Stomach (tissue), 8 donors: ENCODE measurements at regions not wholly inside any gene's neighbourhood (a gene's known extent, or its start where the extent isn't known, plus 50 kb on each side); places are given as distances from the start of the nearest gene placed in this dataset.
"Not testable (repeated sequence)": the region's sequence is repeated elsewhere in the genome, so short reads cannot be mapped to it uniquely, and the experiment has no call there.

Experiments
- DNase-seq, 2 donors: peaks; one replicate each; pipeline versions ENCODE4 v3.0.0 to v3.0.0-alpha.2; 2013 to 2019
- H3K27ac ChIP-seq, 5 donors: fragments of 200-600 bp in 4 of 5; sonication (generic) in 4 of 5; one replicate each; pipeline ENCODE4 v1.5.1; 2013 to 2019; ENCODE audit warnings: mild to moderate bottlenecking in 1 of 5, moderate library complexity in 1 of 5
- H3K27me3 ChIP-seq, 3 donors: fragments of 200-600 bp; sonication (generic); one replicate each; pipeline ENCODE4 v1.5.1; 2017 to 2019; ENCODE audit warnings: mixed run types in 1 of 3
- H3K36me3 ChIP-seq, 4 donors: fragments of 200-600 bp; sonication (generic); 1 replicate in 3 of 4; 2 replicates in 1 of 4; pipeline ENCODE4 v1.5.1; 2016 to 2019
- H3K4me1 ChIP-seq, 4 donors: fragments of 200-600 bp; sonication (generic); one replicate each; pipeline ENCODE4 v1.5.1; 2016 to 2019
- H3K4me3 ChIP-seq, 4 donors: fragments of 200-600 bp; sonication (generic) in 3 of 4; one replicate each; pipeline ENCODE4 v1.5.1; 2016 to 2019; ENCODE audit warnings: mild to moderate bottlenecking in 1 of 4
- H3K9me3 ChIP-seq, 4 donors: fragments of 200-600 bp; sonication (generic); one replicate each; pipeline ENCODE4 v1.5.1; 2016 to 2019
- EP300 ChIP-seq: sonication (generic); formaldehyde crosslinking; IDR thresholded peaks from one replicate; pipeline ENCODE4 v1.6.1; 2017; ENCODE audit warnings: antibody characterized with exemption
- POLR2A ChIP-seq, 4 donors: fragments of 450-650 bp; IDR thresholded peaks; one replicate each; pipeline ENCODE4 v1.6.1; 2016; ENCODE audit warnings: antibody characterized with exemption in 4 of 4, control low read depth in 2 of 4, mild to moderate bottlenecking in 1 of 4, moderate library complexity in 1 of 4
- POLR2AphosphoS5 ChIP-seq, 3 donors: sonication (generic); formaldehyde crosslinking; IDR thresholded peaks; one replicate each; pipeline ENCODE4 v1.6.1; 2016; ENCODE audit warnings: antibody characterized with exemption in 3 of 3
- WGBS, 5 donors: extraction: QIAGEN DNeasy Blood & Tissue Kit in 3 of 5; methylation state at CpG; one replicate each; pipeline versions ENCODE4 v1.1.5 to v1.1.7; 2013 to 2018; 5-methylcytosine and 5-hydroxymethylcytosine counted together
- intact Hi-C: fragments of 100-400 bp; cut with DNase I; formaldehyde crosslinking; loops from one replicate; pipeline ENCODE4 v1.15.1; 2023; ENCODE audit warnings: low total_unique reads
- TF ChIP-seq, protein P1 (sequence below), 7 experiments: fragments of 450-650 bp in 4 of 7; fragments of 200-600 bp in 3 of 7; sonication (generic) in 3 of 7; IDR thresholded peaks; one replicate each; pipeline ENCODE4 v1.5.1; 2016 to 2019; ENCODE audit warnings: antibody characterized with exemption in 7 of 7, control low read depth in 2 of 7, mild to moderate bottlenecking in 1 of 7
- donor health status: healthy with polysubstance abuse.
- donor health status: Bipolar disorder and iron deficiency.
- donor health status: healthy.

DNA sequence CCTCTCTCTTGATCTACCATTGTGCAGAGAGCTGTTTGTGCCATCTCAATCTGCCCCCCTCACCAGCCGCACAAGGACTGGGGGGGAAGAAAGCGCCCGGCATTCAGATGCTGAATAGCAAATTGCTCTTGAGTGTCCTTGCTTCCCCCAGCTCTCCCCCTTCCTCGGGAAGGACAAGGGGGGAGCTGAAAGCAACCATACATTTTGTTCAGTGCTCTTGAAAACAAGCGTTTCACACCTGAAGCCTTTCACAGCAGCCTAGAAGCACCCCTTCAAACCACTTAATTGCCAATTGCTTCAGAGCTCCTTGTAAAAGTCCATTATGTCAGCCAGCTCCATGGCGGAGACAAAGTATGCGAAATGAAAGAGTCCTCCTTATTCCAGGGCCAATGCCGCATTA, 540.1 kb downstream of the NR2F2 start:
- TF ChIP-seq EP300, result no peak
- no peak for DNase-seq
- Histone ChIP-seq H3K4me1 (no peaks in the 10 kb centered on the region), H3K27me3 (no peaks in the 10 kb centered on the region), H3K36me3 (no peaks in the 10 kb centered on the region), H3K9me3 (peaks cover 0 to 15% (median 6%) of the 10 kb centered on the region in 4 donors), H3K4me3 (no peak overlapping the region), H3K27ac (no peak overlapping the region)
- WGBS, 5 donors, result 80 to 89% (median 85%) methylated on average over 8 of the region's 8 CpGs
- intact Hi-C loops, result no loop called here

DNA sequence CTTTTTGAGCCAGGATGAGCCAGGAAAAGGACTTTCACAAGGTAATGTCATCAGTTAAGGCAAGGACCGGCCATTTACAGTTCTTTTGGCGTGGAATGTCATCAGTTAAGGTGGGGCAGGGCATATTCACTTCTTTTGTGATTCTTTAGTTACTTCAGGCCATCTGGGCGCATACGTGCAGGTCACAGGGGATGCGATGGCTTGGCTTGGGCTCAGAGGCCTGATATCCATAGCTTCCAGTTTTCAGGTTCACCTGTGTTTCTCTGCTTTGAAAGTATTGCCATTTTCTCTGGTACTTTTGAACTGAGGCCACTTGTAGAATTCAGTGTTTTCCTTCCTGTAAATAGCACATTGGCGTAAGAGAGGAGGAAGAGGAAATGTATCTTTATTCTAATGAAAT, 546.9 kb downstream of the NR2F2 start:
- H3K36me3 ChIP-seq, DNase-seq, intact Hi-C loops, H3K27ac ChIP-seq, H3K27me3 ChIP-seq, H3K4me3 ChIP-seq, H3K4me1 ChIP-seq, H3K9me3 ChIP-seq: not testable (repeated sequence)
- 89 to 96% (median 92%) methylated on average over 4 to 6 of the region's 6 CpGs for WGBS, 5 donors

DNA sequence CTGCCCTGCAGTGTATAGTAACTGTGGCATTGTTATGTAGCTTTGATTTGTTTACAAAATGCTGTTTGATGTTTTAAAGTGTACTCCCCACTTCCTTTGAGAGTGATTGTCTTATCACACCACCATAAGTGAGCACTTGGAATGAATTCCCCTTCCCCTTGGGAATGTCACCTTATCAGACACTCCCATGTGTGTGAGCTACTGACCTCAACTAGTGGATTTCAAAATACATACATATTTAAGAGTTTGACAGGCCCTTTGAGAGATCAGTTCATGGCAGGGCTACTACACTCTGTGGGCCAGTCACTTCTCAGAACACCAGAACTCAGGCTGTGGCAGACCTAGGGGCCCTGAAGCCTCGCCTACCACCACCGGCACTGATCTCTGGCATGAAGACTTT, 547.6 kb downstream of the NR2F2 start:
- Histone ChIP-seq H3K4me3 (no peak overlapping the region), H3K4me1 (no peaks in the 10 kb centered on the region), H3K27ac (no peak overlapping the region), H3K9me3 (no peaks in the 10 kb centered on the region), H3K36me3 (no peaks in the 10 kb centered on the region), H3K27me3 (no peaks in the 10 kb centered on the region)
- WGBS, 5 donors, result 87 to 100% (median 96%) methylated on average over 2 of the region's 2 CpGs
- no peak for DNase-seq
- no peak for TF ChIP-seq POLR2AphosphoS5 (IDR thresholded peaks at IDR 0.05)
- TF ChIP-seq, protein P1, sequence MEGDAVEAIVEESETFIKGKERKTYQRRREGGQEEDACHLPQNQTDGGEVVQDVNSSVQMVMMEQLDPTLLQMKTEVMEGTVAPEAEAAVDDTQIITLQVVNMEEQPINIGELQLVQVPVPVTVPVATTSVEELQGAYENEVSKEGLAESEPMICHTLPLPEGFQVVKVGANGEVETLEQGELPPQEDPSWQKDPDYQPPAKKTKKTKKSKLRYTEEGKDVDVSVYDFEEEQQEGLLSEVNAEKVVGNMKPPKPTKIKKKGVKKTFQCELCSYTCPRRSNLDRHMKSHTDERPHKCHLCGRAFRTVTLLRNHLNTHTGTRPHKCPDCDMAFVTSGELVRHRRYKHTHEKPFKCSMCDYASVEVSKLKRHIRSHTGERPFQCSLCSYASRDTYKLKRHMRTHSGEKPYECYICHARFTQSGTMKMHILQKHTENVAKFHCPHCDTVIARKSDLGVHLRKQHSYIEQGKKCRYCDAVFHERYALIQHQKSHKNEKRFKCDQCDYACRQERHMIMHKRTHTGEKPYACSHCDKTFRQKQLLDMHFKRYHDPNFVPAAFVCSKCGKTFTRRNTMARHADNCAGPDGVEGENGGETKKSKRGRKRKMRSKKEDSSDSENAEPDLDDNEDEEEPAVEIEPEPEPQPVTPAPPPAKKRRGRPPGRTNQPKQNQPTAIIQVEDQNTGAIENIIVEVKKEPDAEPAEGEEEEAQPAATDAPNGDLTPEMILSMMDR (IDR thresholded peaks at IDR 0.05), result no peak
- TF ChIP-seq POLR2A (IDR thresholded peaks at IDR 0.05), result no peak
- TF ChIP-seq EP300, result no peak
- intact Hi-C loops, result no loop called here

DNA sequence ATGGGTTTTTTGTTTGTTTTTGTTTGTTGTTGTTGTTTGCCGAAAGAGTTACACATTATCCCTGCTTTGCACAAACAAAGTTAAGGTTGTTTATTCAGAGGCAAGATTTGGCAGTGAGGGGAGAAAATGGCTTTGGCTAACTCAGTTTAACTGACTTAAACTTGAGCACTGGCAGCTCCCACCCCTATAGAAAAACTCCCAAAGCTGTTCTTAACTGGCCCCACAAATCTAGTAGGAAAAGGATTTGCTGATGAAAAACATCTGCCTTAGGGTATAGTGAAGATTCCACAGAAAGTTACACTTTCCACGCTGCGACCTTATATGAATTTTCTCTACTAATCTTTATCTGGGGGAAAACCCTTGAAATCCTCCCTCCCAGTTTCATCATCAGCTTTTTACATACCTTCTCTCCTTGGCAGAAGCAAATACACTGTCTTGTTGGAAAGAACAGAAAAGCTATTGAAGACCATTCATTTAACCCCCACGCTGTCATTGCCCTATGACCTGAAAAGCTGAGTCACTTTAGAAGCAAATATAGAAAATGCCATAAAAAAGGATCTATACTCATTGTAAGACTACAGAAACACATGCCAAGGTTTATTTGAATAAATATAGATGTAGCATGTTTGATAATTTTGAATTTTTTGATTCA, 551.7 kb downstream of the NR2F2 start:
- Histone ChIP-seq H3K27ac (no peak overlapping the region), H3K4me1 (no peaks in the 10 kb centered on the region), H3K4me3 (no peak overlapping the region), H3K9me3 (no peaks in the 10 kb centered on the region), H3K36me3 (no peaks in the 10 kb centered on the region), H3K27me3 (no peaks in the 10 kb centered on the region)
- TF ChIP-seq EP300 (no peak), POLR2AphosphoS5 (IDR thresholded peaks at IDR 0.05) (no peak), POLR2A (IDR thresholded peaks at IDR 0.05) (no peak)
- TF ChIP-seq, protein P1 (IDR thresholded peaks at IDR 0.05), result no peak
- WGBS, 5 donors, result 67 to 81% (median 78%) methylated on average over 4 of the region's 4 CpGs
- DNase-seq, result peak in 1 of 2 donors; percentile 20
- intact Hi-C loops, result no loop called here

DNA sequence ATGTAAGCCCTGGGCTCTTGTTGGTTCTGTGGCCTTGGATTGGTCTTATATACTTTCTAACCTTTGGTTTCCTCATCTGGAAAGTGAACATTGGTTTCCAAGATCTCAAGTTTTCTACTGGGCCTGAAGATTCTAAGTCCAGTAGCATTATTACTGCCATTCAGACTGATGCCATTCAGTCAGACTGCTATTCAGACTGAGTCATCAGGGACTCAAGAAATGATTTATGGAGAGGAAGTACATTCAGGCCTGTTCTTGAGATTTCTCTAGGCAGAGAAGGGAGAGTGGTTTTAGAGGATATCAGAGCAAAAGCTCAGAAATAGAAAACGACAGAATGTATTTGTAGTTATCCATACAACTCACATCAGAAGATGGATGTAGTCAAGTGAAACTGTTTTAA, 557.2 kb downstream of the NR2F2 start:
- H3K4me1 ChIP-seq, result peaks cover 0 to 16% (median 4%) of the 10 kb centered on the region in 4 donors
- WGBS, 5 donors, result 71 to 91% (median 76%) methylated on average over 1 of the region's 1 CpG
- intact Hi-C loops, result no loop called here
- H3K27ac ChIP-seq, result no peak overlapping the region
- no peak for TF ChIP-seq POLR2A (IDR thresholded peaks at IDR 0.05)
- TF ChIP-seq POLR2AphosphoS5 (IDR thresholded peaks at IDR 0.05), result no peak
- TF ChIP-seq, protein P1 (IDR thresholded peaks at IDR 0.05), result no peak
- no peak for TF ChIP-seq EP300
- H3K4me3 ChIP-seq, result no peak overlapping the region
- H3K36me3 ChIP-seq, result no peaks in the 10 kb centered on the region
- H3K9me3 ChIP-seq, result no peaks in the 10 kb centered on the region
- no peak for DNase-seq
- H3K27me3 ChIP-seq, result no peaks in the 10 kb centered on the region
